ENCODE measurements at regions not wholly inside any gene's neighbourhood (a gene's known extent, or its start where the extent isn't known, plus 50 kb on each side); places are given as distances from the start of the nearest gene placed in this dataset.

DNA sequence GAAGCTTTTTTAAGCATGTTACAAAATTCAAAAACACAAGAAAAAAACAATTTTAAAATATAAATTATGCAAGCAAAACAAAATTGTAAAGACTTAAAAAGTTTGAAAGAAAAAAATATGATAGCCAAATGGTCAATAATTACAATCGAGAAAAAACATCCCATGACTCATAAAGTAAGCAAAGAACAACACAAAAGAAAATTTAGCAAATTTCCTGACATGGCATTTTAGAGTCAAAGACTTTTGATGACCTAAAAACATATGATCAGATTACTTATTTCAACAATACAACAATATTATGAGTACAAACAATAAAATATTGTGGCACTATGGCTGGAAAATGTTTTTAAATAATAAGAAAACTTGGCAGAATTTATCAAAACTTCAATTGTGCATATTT, 312.1 kb upstream of the MEOX2 start:
- Histone ChIP-seq H3K9ac (ENCODE audit: low read depth, low read length) (no peak overlapping the region), H3K9me3 (ENCODE audit: control insufficient read depth, insufficient read depth, low read length) (no peaks in the 10 kb centered on the region), H4K91ac (ENCODE audit: insufficient read depth, low read depth, low read length) (no peak overlapping the region), H4K8ac (ENCODE audit: low read depth in 2 of 2, low read length in 2 of 2) (no peak overlapping the region), H3K4me1 (ENCODE audit: control insufficient read depth, insufficient read depth, low read length) (no peaks in the 10 kb centered on the region), H2AK9ac (replicated peaks; ENCODE audit: low read depth, low read length, poor library complexity) (no peak overlapping the region), H4K20me1 (ENCODE audit: insufficient read depth, low read length) (no peaks in the 10 kb centered on the region), H2BK15ac (ENCODE audit: low read depth, low read length) (no peak overlapping the region), H3K4me3 (ENCODE audit: insufficient read depth, low read depth, low read length) (no peak overlapping the region), H3K4ac (ENCODE audit: low read depth, low read length) (no peak overlapping the region), H3K36me3 (ENCODE audit: control insufficient read depth, insufficient read depth, low read length) (no peaks in the 10 kb centered on the region), H3K56ac (ENCODE audit: extremely low read depth, insufficient read depth, low read length) (no peak overlapping the region), H3K23ac (ENCODE audit: low read depth, low read length) (no peak overlapping the region), H3K79me1 (ENCODE audit: low read depth in 1 of 2, low read length in 2 of 2) (no peaks in the 10 kb centered on the region), H3K27me3 (ENCODE audit: control insufficient read depth, insufficient read depth, low read length) (no peaks in the 10 kb centered on the region), H3K4me2 (ENCODE audit: low read depth, low read length) (no peak overlapping the region), H3K18ac (ENCODE audit: low read depth, low read length) (no peak overlapping the region), H4K5ac (ENCODE audit: low read depth, low read length) (no peak overlapping the region), H3K9me1 (ENCODE audit: insufficient read depth, low read length) (no peaks in the 10 kb centered on the region), H2AFZ (replicated peaks; ENCODE audit: low read length, poor library complexity) (no peak overlapping the region), H3K27ac (ENCODE audit: insufficient read depth, low read length) (no peak overlapping the region), H2BK120ac (ENCODE audit: low read depth, low read length) (no peak overlapping the region), H2BK20ac (ENCODE audit: low read depth, low read length) (no peak overlapping the region), H2AK5ac (ENCODE audit: low read depth, low read length) (no peak overlapping the region), H3K14ac (replicated peaks; ENCODE audit: low read depth, low read length) (no peak overlapping the region), H2BK5ac (ENCODE audit: low read depth, low read length, poor library complexity, severe bottlenecking) (no peak overlapping the region)
- ATAC-seq (ENCODE audit: low read depth) (no peak), DNase-seq (no peak)
- dilution Hi-C loops (cut with HindIII; ENCODE audit: low sequenced_read_pairs, unreplicated experiment) (no loop called here), in situ Hi-C loops (cut with MboI; ENCODE audit: low sequenced_read_pairs) (no loop called here), intact Hi-C loops (cut with micrococcal nuclease) (no loop called here)
- POLR2A ChIA-PET (ENCODE audit: unreplicated experiment), result interaction anchor here (0.6 kb wide), 1 partner anchor 131 kb away, joined by 3 read pairs; no protein-coding TSS in a partner anchor
- no CpG with 5 or more reads among the region's 1 CpG for WGBS, 2 experiments (ENCODE audit: extremely low coverage in 2 of 2, insufficient read length in 1 of 2)
- TF ChIP-seq MAZ (IDR thresholded peaks at IDR 0.05; ENCODE audit: borderline replicate concordance, low read depth, low read length) (no peak), MAFK (IDR thresholded peaks at IDR 0.05; ENCODE audit: low read depth, low read length) (peak; percentile 76)
- CTCF ChIA-PET, result no interaction called here
- BruUV-seq (replicated peaks), result no TSS peak
